Activated gamma-delta T cell (primary cell): ENCODE measurements at regions not wholly inside any gene's neighbourhood (a gene's known extent, or its start where the extent isn't known, plus 50 kb on each side); places are given as distances from the start of the nearest gene placed in this dataset.

Source experiments
- DNase-seq: peaks from one replicate; lab custom pipeline; 2025; lab: John Stamatoyannopoulos, UW

- DNase-seq, result no peak
These were observed 133.0 kb upstream of the THBS1 start for GRCh38 chr15:39447881-39448280.

GRCh38 chr15:39448409-39448808 is 132.5 kb upstream of the THBS1 start:
- DNase-seq, result no peak

- DNase-seq, result no peak
These were observed 129.7 kb upstream of the THBS1 start for GRCh38 chr15:39451121-39451688.

- no peak for DNase-seq
These were observed 129.0 kb upstream of the THBS1 start for GRCh38 chr15:39451871-39452270.

- DNase-seq, result no peak
These were observed 127.3 kb upstream of the THBS1 start for GRCh38 chr15:39453620-39454019.

GRCh38 chr15:39454189-39454986 is 126.5 kb upstream of the THBS1 start:
- DNase-seq, result no peak

GRCh38 chr15:39455471-39455991 is 125.3 kb upstream of the THBS1 start:
- DNase-seq, result no peak

- DNase-seq, result no peak
These were observed 124.7 kb upstream of the THBS1 start for GRCh38 chr15:39456159-39456558.

GRCh38 chr15:39456582-39457330 is 124.1 kb upstream of the THBS1 start:
- DNase-seq, result no peak

- DNase-seq, result no peak
These were observed 122.7 kb upstream of the THBS1 start for GRCh38 chr15:39458131-39458530.

GRCh38 chr15:39459548-39459947 is 121.3 kb upstream of the THBS1 start:
- no peak for DNase-seq

- no peak for DNase-seq
These were observed 120.1 kb upstream of the THBS1 start for GRCh38 chr15:39460748-39461147.

- DNase-seq, result no peak
These were observed 119.2 kb upstream of the THBS1 start for GRCh38 chr15:39461536-39462130.

GRCh38 chr15:39462691-39463090 is 118.2 kb upstream of the THBS1 start:
- no peak for DNase-seq

- no peak for DNase-seq
These were observed 114.8 kb upstream of the THBS1 start for GRCh38 chr15:39465843-39466749.

- DNase-seq, result no peak
These were observed 114.2 kb upstream of the THBS1 start for GRCh38 chr15:39466750-39467105.

GRCh38 chr15:39468331-39468730 is 112.5 kb upstream of the THBS1 start:
- no peak for DNase-seq

GRCh38 chr15:39468828-39469227 is 112.1 kb upstream of the THBS1 start:
- DNase-seq, result no peak

- DNase-seq, result no peak
These were observed 108.9 kb upstream of the THBS1 start for GRCh38 chr15:39471785-39472574.

- no peak for DNase-seq
These were observed 108.1 kb upstream of the THBS1 start for GRCh38 chr15:39472621-39473297.
